ENCODE measurements at regions not wholly inside any gene's neighbourhood (a gene's known extent, or its start where the extent isn't known, plus 50 kb on each side); places are given as distances from the start of the nearest gene placed in this dataset.

GRCh38 chr6:99810295-99810694 is 183.7 kb downstream of the MCHR2 start:
- DNase-seq = no peak
- Histone ChIP-seq H3K27me3 (no peaks in the 10 kb centered on the region), H3K27ac (no peak overlapping the region)

GRCh38 chr6:99810942-99811620 is 182.9 kb downstream of the MCHR2 start:
- Histone ChIP-seq H3K4me3 (no peak overlapping the region), H3K27me3 (no peaks in the 10 kb centered on the region), H3K9me3 (no peaks in the 10 kb centered on the region), H3K4me1 (peaks cover 0 to 4% (median 1%) of the 10 kb centered on the region in 4 donors), H3K36me3 (no peaks in the 10 kb centered on the region), H3K27ac (no peak overlapping the region)
- peak in 1 of 3 donors; percentile 46 for DNase-seq
- no peak for TF ChIP-seq POLR2A (IDR thresholded peaks at IDR 0.05)

More at GRCh38 chr6:99810295-99810694, 183.7 kb downstream of the MCHR2 start:
- Histone ChIP-seq H3K4me3 (no peak overlapping the region), H3K9me3 (no peaks in the 10 kb centered on the region), H3K4me1 (peaks cover 0 to 4% (median 1%) of the 10 kb centered on the region in 4 donors), H3K36me3 (no peaks in the 10 kb centered on the region)
- TF ChIP-seq CTCF (IDR thresholded peaks at IDR 0.05) (no peak), POLR2A (IDR thresholded peaks at IDR 0.05) (no peak)

- Histone ChIP-seq H3K4me1 (peaks cover 0 to 4% (median 1%) of the 10 kb centered on the region in 4 donors), H3K27me3 (no peaks in the 10 kb centered on the region), H3K27ac (no peak overlapping the region), H3K4me3 (no peak overlapping the region), H3K9me3 (no peaks in the 10 kb centered on the region), H3K36me3 (no peaks in the 10 kb centered on the region)
- TF ChIP-seq CTCF (IDR thresholded peaks at IDR 0.05) (no peak), POLR2A (IDR thresholded peaks at IDR 0.05) (no peak)
- DNase-seq = no peak
Observed at GRCh38 chr6:99811636-99812035, 182.4 kb downstream of the MCHR2 start.

- no peak overlapping the region for H3K27ac ChIP-seq
- H3K4me3 ChIP-seq = no peak overlapping the region
- no peaks in the 10 kb centered on the region for H3K36me3 ChIP-seq
- peaks cover 0 to 4% (median 1%) of the 10 kb centered on the region in 4 donors for H3K4me1 ChIP-seq
- no peaks in the 10 kb centered on the region for H3K9me3 ChIP-seq
- no peak for DNase-seq
- TF ChIP-seq CTCF (IDR thresholded peaks at IDR 0.05) = no peak
- no peak for TF ChIP-seq POLR2A (IDR thresholded peaks at IDR 0.05)
- no peaks in the 10 kb centered on the region for H3K27me3 ChIP-seq
Observed at GRCh38 chr6:99813565-99813964, 180.5 kb downstream of the MCHR2 start.

GRCh38 chr6:99814230-99814928 is 179.6 kb downstream of the MCHR2 start:
- Histone ChIP-seq H3K9me3 (no peaks in the 10 kb centered on the region), H3K4me1 (peaks cover 0 to 4% (median 1%) of the 10 kb centered on the region in 4 donors), H3K27me3 (no peaks in the 10 kb centered on the region), H3K4me3 (no peak overlapping the region), H3K36me3 (no peaks in the 10 kb centered on the region), H3K27ac (no peak overlapping the region)
- no peak for DNase-seq
- TF ChIP-seq POLR2A (IDR thresholded peaks at IDR 0.05) = no peak
- TF ChIP-seq CTCF (IDR thresholded peaks at IDR 0.05) = no peak

GRCh38 chr6:99816795-99817194 is 177.2 kb downstream of the MCHR2 start:
- DNase-seq = no peak
- H3K4me1 ChIP-seq = peaks cover 0 to 4% (median 1%) of the 10 kb centered on the region in 4 donors
- H3K27ac ChIP-seq = no peak overlapping the region
- no peaks in the 10 kb centered on the region for H3K36me3 ChIP-seq
- no peak overlapping the region for H3K4me3 ChIP-seq
- TF ChIP-seq CTCF (IDR thresholded peaks at IDR 0.05) (no peak), POLR2A (IDR thresholded peaks at IDR 0.05) (no peak)
- no peaks in the 10 kb centered on the region for H3K27me3 ChIP-seq
- no peaks in the 10 kb centered on the region for H3K9me3 ChIP-seq
